ENCODE measurements at regions not wholly inside any gene's neighbourhood (a gene's known extent, or its start where the extent isn't known, plus 50 kb on each side); places are given as distances from the start of the nearest gene placed in this dataset.

DNA sequence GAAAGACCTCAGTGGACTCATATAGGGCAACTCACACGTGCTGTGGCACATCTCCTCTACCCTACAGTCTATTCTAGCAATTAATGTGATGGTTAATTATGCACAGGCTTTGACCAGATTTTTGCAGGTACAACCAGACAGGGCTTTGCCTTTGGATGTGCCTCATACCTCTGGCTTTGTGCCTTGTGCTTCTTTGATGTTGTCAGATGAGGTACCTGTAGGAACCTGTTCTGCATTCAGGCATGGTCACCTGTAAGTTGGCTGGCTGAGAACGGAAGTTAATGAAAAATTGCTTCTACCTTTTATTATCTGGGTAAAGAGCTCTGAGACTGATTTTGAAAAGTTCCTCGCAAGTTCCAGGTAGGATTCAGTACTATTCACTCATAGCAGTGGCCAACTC lies 462.9 kb upstream of the ZFHX3 start:
- no peak for DNase-seq

DNA sequence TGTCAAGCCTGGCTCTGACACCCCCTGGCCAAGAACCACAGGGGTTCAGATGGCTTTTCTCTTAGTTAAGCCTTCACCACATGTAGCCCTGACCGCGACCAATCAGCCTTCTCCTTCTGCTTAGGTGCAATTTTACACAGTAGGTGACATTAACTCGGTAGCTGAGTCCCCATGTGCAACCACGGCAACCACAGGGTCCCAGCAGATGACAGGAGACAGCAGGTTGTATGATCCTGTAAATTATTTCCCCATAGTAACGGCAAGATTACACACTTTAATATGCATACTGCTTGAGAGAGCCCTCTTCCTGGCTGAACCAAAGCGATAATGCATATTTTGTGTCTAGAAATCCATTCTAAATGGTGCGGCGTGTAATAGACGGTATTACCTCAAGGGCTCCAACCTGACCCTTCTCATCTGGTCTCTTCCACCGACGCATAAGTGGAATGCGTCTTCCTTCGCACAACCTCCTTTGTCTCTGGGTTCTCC lies 458.7 kb upstream of the ZFHX3 start:
- no peak for DNase-seq

DNA sequence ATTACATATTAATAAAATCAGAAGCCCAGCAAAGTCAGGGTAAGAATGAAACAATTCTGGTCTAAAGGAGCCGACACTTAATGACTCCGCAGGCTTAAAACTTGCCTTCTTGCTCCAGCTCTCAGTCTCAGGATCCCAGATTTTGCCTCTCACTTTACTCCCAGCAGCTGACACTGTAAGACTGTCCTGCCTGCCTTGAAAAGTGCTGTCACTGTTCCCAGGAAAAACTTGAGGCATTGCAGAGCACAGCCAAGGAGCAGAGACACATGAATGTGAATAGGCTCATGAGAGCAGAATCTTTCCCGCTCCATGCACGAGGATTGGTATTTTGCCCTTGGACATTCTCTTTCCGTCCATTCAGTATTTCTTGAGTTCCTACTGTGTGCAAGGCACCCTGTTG lies 457.6 kb upstream of the ZFHX3 start:
- DNase-seq, result no peak

DNA sequence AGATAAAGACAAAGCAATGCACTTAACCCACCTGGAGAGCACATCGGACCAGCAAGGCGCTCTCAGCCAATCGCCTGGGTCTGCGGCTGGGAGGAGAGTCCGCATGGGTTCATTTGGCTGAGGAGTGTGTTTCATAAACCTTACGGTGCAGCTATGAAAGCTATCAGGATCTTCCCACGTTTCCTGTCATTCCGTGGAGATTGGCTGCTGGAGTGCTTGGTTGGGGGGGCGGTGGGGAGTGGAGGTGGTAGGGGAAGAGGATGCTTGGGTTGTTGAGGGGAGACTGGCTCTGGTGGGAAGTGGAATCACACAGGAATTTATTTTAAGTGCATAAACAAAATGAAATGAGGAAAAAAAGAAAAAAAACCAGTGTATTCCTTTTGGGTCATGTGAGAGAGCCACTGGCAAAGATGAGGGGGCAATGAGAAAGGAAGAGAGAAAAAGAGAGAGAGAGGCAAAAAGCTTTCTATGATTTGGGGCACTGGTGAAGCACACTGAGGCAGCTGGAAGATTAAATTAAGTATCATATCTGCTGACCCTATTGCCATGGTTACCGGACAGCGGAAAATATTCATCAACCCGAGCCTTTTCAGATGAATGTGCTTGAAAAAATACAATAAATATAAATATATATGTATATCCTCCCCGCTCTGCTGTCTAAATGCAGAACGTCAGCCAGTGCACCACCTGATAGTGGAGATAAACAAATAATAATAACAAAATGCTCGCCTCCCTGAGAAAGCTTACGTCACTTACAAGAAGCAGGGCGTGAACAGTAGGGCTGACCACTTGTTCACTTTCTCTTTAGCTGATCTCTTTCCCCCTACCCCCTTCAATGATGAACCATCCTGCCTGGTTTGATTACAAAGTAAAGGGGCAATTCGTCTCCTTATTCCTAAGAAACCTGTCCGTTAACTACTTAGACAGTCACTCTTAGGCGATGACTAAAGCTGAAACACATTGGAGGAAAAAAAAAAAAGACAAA lies 457.0 kb upstream of the ZFHX3 start:
- no peak for DNase-seq

DNA sequence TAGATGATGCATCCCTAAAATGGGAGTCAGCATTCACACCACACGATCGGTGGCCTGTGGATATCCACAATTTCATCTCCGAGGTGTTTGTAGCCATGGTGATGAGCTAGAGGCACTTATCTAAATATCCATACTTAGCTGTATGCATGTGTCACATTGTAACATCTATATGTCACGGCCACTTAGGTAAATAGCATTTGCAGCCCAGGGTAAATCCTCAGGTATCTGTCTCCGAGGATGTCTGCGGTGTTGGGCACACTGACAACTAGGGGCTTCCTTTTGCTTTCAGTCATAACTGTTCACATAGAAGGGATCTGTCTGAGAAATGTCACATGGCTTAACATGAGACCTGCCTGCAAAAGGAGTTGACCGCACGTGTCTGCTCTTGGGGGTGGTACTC lies 455.2 kb upstream of the ZFHX3 start:
- no peak for DNase-seq

DNA sequence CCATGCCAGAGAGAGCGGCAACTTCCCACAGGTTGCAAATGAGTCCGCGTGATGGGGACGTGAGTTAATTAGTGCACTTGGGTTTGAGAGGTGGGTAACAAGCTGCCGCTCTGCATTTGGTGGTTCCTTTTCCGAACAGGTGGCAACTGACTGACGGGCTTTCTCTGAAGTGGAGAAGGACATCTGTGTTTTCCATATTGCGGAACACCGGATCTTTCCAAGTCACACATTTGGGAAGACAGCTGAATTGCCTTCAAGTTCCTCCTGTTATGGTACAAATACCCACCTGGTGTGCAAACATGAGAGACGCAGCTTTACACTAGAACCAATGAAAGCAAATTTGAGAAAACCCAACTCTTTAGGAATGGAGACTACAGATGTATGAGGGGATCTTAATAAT lies 451.3 kb upstream of the ZFHX3 start:
- DNase-seq, result no peak

DNA sequence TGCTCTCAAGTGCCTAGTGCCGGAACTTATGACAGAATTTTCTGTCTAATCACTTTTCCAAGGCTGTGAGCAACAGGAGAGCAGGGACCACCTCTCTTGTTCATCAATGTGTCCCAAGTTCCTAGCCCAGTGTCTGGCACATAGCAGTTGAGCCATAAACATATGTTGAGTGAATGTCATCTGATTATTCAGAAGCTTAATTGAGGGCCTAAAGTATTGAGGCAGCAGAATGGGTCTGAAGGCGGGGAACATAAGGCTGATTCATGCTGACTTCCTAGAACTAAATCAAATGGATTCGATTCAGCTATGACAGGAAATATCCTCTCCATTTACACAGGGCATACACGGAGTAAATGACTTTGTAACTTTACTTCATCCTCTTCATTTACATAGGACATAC lies 438.0 kb upstream of the ZFHX3 start:
- no peak for DNase-seq

DNA sequence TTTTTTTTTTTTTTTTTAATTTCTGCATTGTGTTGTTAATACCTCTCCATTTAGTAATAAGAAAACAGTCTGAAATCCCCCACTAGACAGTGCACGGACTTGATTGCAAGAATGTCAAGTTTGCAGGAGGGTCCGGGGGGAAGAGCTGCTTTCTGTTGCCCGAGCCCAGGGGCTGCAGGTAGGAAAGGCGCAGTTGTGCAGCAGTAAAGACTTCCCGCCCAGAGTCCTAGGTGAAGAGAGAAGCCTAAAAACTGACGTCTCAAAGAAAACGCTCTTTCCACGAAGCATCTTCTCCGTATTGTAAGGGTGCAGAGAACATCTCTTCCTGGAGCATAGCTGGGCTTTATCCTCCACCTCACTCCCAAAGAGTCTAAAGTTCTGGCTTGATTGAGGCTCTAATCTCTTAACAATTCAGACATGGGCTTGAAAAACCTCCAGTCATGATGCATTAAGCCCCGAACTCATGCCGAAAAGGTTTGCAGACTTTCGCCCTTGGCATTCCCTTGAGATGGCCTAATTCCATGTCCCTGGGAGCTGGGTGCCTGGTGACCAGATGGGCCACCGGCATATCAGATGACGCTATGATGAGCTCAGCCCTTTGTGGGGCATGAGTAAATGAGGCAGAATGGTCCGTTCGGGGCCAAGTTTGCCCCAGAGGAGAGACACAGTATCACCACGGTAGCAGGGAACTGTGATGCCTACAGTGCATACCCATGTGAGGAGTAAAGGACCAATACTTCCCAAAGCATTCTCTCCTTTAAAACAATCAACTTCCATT lies 436.2 kb upstream of the ZFHX3 start:
- DNase-seq, result no peak

DNA sequence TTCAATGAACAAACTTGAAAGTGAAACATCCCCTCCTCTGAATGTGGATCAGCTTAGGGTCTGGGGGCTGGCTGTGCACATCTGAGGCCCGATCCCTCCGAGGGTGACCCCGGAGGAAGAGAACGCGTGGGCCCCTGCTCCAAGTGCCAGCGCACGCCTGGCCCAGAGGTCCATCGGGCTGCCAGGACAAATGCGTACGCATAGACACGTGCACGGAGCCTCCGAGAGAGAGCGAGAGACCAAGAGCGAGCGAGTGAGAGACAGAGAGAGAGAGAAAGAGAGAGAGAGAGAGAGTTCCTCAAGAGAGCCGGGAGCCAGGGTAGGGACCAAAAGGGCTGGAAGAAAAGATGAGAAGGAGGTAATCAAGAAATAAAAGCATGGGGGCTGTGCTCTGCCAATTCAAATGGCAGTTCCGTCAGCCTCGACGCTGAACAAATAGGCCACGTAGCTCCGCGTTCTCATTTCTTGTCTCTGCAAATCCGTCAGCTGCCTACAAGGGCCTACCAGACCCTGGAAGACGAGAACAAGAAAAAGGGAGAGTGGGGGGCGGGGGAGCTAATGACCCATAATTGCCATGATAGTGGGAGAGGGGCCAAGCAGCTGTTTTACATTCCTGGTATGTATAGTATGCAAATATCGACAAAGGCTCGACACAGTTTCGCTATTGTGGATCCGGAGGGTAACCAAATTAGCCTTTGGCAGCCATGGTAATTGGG lies 435.3 kb upstream of the ZFHX3 start:
- no peak for DNase-seq

DNA sequence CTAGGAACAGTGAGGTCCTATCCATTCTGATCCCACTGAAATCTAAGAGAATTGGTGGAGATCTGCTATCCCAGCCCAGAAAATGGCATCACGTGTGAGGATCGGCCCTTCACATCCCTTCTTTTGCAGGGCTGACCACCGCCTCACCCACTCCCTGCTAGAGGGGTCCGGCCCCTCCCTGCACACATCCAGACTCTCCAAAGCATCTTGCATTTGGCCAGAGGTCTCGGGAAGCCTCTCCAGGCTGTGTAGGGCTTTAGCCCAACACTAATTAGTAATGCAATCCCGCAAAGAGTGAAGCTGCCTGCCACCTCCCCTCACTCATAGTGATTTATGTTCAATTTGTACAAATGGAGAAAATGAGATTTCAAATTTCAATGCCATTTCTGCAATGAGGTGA lies 434.4 kb upstream of the ZFHX3 start:
- no peak for DNase-seq

DNA sequence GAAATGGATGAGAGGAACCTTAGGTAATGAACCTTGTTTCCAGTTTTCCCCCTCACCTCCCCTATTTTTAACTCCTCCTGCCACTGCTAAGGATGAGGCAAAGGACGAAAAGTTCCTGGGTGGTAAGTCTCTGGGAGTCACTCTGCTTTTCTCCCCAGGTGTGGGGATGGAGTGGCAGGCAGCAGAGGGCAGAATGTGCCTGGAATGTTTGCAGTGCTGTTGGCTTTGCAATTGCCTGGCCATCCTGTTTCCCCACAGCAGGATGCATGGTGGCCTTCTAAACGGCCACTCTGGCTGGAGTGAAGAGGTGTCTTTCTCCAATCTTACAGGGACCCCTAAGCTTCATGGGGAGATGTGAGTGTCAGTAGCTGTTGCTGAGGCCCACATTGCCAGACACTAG lies 432.5 kb upstream of the ZFHX3 start:
- DNase-seq, result no peak

DNA sequence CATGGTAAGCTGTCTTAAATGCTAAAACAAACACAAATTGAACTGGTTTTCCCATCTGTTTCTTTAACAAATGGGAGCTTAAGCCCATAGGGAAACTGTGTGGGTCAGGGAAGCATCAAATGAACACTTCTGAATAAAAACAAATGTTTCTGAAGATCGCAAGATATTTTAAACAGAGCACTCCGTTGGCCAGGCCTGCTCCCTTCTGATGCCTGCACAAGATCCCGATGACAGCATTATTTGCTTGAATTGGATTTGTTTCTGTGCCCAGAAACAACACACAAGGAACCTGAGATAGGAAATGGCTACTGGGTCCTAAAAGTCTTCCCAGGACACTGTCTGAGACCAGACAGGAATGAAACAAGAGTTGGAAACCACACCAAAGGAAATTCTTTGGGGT lies 425.8 kb upstream of the ZFHX3 start:
- DNase-seq, result no peak

DNA sequence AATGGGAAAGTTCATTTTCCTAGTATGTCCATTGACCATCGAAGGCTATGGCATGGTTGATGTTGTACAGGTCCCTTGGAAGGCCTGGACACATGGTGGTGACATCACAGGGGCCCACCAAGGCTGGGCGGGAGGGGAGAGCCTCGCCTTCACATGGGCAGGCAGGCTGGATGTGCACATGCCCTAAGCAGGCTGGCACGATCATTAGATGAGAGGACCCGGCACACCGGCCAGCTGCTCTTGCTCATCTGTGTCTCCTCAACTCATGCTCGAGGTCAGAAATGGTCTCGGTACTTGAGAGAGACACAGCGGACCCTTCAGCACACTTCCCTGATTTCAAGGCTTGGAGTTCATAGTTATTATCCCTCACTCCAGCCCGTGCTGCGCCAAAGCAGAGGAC lies 416.9 kb upstream of the ZFHX3 start:
- no peak for DNase-seq

DNA sequence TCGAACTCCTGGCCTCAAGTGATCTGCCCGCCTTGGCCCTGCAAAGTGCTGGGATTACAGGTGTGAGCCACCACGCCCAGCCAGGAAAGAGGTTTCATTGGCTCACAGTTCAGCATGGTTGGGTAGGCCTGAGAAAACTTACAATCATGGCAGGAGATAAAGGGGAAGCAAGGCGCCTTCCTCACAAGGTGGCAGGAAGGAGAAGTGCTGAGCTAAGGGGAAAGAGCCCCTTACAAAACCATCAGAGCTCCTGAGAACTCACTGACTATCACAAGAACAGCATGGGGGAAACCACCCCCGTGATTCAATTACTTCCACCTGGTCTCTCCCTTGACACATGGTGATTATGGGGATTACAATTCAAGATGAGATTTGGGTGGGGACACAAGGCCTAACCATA lies 411.7 kb upstream of the ZFHX3 start:
- DNase-seq, result no peak

DNA sequence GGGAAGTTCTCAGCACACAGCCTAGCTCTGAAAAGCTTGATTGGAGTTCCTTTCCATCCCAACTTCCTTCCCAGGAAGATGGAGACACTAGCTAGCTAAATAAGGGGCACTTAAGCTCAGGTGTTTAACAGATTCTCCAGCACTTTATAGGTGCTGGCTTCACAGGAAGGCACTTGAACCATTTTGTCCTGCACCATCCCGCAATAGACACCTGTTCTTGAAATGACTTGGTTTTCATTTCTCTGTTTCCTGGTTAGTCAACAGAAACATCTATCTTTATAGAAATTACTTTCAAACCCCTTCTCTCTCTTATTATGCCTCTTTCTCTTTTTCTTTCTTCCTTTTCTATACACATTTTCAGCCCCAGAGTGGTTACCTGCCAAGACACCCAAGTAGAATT lies 409.9 kb upstream of the ZFHX3 start:
- no peak for DNase-seq

DNA sequence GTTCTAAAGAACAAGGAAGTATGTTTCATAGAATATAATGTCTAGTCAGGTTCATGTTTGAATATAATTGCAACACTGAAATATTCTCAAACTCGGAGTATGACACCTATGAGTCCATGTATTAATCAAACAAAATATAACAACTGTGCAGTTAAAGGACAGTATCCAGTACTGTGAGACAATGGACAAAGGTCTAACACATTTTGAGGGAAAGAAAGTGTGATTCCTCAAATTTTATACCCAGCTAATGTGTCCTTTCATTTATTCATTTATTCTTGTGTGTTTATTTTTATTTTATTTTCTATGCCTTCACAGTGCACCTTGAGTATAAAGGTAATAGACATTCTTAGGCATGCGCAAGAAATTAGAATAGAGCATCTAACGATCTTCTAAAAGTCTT lies 401.0 kb upstream of the ZFHX3 start:
- no peak for DNase-seq

DNA sequence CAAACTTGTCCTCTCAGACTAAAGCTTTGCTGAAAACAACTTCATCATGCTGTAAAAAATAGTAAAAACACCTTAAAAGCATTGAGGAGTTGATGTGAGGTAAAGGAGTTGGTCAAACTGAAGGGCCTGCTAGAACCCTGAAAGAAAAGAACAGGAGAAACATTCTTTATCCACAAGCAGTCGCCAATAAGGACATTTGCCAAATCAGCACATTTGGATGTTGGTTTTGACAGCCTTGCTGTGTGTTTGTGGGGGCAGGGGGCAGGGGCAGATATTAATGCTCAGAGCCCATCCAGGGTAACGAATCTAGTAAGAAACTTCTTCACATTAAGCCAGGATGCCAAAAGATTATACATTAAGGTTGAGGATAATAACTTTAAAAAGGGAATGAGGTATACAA lies 399.9 kb upstream of the ZFHX3 start:
- DNase-seq, result no peak

DNA sequence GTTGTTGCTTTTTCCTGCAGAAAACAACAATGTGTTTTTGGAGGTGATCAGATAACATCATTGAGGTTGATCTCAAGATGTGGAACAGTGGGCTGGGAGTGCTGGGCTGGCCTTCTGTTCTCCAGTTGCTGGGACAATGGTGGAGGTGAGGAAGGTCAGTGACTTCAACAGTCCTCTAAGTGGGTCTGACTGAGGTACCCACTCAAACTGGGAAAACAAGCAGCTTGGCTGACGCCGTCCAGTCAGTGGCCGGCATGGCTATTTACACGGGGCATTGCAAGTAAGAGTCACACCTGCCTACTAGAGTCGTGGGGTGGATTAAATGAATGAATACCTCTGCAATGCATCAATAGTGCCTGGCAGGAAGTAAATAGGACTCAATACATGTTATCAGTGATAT lies 386.7 kb upstream of the ZFHX3 start:
- no peak for DNase-seq

DNA sequence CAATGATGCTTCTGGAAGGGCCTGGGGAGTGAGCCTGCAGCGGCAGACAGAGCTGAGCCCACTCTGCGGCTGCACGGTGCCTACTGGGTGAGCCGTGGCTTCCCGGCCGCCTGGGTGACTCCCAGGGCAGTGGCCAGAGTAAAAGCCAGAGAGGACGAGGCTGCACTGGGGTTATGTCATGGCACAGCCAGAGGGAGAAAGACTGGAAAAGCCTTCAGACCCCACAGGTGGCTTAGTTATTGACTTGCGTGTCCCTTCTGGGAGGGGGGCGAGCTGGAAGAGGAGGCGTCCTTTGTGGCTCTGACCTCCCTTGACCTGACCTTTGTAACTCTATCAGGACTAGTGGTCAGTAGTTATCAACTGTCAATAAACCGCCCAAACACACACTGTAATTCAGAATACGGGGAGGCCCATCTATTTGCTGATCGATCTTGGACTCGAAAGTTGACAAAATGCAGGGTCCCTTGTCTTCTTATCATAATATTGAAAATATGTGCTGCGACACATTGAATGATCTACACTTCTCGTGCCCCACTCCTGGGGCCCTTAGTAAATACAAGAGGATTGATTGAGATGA lies 385.9 kb upstream of the ZFHX3 start:
- DNase-seq, result no peak

DNA sequence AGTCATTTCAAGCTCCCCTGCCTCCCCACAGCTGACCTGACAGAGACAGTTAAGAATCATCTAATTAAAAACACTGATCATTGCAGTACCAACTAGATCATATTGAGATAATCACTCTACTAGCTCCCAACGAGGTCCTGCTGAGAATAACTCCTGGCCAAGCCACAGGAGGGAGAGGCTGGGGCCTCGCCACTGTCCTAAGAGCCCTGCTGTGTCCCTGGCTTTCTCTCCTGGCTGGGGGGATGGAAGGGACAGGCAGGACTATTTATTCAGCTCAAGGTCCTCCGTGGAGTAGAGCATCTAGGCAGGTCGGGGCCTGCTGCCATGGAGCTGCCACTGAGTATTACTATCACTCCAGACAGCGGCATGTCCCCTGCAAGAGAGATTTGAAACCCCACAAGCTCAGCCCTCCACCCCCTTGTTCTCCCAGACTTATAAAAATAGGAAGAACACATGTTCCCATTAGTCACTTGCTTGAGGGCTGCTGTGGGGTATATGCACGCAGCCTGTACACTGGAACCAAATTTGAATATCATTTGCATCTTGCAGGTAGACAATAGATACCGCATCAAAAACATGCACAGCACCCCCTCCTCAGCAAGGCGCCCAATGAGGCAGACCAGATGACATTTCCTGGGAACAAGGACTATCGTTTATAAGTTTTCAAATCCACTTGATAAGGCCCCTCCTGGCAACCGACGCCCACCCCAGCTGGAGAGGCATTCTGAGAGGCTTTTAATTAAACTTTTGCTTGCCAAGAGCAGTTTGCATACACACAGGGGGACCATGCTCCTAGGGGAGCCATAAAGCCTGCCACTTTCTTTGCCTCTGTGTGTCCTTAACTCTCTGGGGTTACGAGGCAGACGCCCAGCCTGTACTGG lies 385.2 kb upstream of the ZFHX3 start:
- no peak for DNase-seq

DNA sequence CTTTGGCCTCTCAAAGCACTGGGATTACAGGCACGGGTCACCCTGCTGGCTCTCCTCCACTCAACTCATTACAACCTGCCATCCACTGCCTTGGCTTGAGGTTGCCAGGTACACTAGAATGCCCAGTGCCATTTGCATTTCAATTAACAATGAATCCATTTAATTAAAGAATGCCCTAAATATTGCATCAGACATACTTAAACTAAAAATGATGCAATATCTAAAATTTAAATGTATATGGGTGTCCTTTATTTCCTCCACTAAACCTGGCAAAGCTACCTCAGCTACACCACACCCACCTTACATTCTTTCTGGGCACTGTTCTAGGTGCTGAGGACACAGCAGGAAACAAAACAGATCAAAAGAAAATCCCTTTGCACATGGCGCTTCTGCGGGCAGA lies 382.2 kb upstream of the ZFHX3 start:
- DNase-seq, result no peak

DNA sequence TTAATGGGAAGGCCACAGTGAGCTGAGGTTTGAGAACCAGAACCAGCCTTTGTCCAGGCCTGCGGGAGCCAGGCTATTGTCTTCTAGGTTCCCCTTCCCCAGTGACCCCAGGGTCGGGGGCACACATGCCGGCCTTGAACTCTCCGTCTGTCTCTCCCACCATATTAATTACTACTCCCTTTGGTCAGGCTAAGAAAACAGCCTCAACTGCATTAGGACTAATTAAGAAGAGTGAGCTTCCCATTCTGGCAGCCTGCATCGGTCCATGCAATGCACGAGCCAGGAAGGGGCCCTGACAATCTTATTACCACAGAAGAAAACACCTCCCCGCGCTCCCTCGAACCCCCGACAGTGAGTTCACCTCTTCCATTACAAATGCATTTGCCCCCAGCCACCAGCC lies 380.2 kb upstream of the ZFHX3 start:
- DNase-seq, result no peak
